ENCODE measurements at regions not wholly inside any gene's neighbourhood (a gene's known extent, or its start where the extent isn't known, plus 50 kb on each side); places are given as distances from the start of the nearest gene placed in this dataset.

DNA sequence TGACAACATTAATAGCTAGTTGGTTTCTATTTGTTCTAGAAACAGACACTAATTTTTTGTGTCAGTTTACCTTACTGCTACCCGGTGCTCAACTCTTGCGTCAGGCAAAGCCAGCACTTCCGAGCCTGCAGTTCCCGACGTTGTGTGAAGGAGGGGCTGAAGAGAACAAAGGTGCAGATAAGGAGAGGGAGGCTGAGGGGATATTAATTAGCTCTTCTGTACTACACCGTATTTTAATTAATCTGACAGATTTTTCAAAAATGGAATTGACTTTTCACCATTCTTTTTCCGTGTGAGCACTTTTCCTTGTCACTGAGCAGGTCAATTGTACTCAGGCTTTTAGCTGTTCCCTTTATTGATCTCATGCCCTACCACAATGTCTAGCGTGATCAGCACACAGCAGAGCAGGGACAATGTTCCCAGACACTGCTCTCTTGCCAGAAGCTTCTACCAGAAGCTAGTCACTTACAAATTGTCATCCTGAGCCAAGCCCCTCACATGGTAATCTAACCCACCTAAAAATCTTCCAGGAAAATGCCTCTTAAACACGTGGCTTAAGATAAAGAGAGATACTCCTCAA lies 650.5 kb upstream of the MKI67 start:
- no peak for TF ChIP-seq TAF1 (IDR thresholded peaks at IDR 0.05; ENCODE audit: control insufficient read depth, extremely low read depth, insufficient read depth, low read length, severe bottlenecking)
- TF ChIP-seq KAT2B (IDR thresholded peaks at IDR 0.05; ENCODE audit: low read depth, low read length) = no peak
- no peak for TF ChIP-seq EGR1 (conservative IDR thresholded peaks at IDR 0.05)

Data from K562 (cell line).